NCI-H446 (cell line): ENCODE measurements at regions not wholly inside any gene's neighbourhood (a gene's known extent, or its start where the extent isn't known, plus 50 kb on each side); places are given as distances from the start of the nearest gene placed in this dataset.

Experiments used
- DNase-seq, 2 experiments: peaks; one replicate each; lab custom pipeline; 2025; lab: John Stamatoyannopoulos, UW

- DNase-seq, result no peak
These were observed 133.8 kb upstream of the CST7 start for GRCh38 chr20:24815196-24815815.

GRCh38 chr20:24815931-24816330 lies 133.1 kb upstream of the CST7 start:
- DNase-seq, result no peak

GRCh38 chr20:24816431-24816830 lies 132.6 kb upstream of the CST7 start:
- DNase-seq, result no peak

- no peak for DNase-seq
These were observed 132.2 kb upstream of the CST7 start for GRCh38 chr20:24816907-24817306.

- DNase-seq, result no peak
These were observed 131.7 kb upstream of the CST7 start for GRCh38 chr20:24817351-24817750.

DNA sequence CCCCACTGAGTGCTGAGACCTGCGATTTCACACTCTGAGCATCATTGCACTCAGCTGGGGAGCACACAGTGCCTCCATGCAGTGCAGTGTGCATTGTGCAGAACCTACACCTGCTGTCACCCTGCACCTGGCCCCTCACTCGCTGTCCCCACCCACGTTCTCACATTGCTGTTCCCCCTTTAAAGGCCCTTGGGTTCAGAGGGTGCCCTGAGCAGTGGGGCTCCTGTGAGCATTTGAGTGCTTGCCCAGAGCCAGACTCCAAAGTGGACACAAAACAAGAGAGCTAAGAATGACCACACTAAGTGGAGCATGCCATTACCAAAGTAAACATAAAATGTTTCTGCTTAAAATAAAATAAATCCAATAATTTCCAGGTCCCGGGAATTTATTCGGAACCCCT lies 131.0 kb upstream of the CST7 start:
- DNase-seq, result no peak

DNA sequence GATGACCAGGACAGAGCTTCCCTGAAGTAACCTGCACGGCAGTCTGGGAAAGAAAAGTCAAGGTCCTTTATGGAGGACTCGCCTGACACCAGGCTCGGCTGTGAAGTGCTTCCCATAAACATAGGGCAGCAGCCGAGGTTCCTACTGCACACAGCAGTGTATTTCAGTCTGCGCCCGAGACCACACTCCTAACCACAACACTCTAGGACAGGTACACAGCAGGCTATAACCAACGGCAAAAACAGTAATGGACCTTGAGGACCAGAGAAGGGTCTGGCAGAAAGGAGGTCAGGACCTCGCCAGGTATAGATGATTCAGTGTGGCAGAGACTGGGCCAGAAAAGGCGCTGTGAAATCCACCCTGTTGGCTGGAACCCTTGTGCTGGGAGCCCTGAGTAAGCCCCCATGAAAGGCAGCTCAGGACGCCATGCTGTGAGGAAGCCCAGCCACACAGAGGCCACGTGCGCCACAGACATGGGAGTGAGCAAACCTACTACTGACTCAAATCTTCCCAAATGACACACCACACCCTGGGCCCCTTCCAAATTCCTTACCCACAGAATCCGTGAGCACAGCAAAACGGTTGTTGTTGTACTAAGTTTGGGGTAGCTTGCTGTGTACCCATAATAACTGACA lies 129.6 kb upstream of the CST7 start:
- DNase-seq, result no peak

- DNase-seq, result no peak
These were observed 128.7 kb upstream of the CST7 start for GRCh38 chr20:24820345-24820744.

DNA sequence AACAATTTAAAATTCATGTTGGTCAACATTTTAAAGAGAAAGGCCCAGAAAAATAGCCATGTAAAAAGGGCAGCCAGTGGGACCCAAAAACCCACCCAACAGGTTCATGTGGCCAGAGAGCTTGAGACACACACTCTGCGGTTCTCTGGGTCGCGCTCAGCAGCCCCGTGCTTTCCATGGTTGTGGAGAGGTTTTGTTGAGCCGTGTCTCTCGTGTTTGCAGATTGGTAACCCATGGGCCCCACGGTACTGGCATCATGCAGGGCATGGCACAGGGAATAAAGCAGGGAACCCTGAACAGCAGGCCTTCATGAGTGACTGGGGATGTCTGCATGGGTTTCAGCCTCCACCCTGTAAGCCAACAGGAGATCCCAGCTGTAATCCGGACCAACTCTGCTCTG lies 127.7 kb upstream of the CST7 start:
- DNase-seq, result no peak

DNA sequence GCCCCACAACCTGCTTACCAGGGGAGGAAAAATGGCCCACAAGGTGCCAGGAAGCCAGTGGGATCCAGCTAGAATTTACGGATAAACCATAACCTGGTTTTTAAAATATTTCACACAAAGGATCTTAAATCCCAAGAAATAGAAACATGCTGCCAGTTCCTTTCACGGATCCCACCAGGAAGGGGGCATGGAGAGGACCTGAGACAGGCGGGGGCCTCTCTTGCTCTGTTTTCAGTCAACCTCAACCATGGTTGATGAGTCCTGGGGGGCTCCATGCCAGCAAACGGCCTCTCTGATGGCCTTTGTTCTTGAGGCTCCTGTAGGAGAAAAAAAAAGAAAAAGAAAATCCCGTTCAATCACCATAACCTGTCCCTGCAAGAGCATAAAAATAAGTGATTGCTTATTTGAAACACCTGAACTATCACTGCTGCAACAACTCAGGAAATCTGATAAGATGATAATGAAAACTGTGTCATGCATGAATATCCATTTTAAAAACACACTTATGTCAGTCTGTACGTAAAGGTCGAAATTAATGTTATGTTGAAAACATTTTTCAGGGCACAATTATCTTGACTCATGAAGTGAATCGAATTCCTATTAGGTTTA lies 125.8 kb upstream of the CST7 start:
- DNase-seq, result no peak

DNA sequence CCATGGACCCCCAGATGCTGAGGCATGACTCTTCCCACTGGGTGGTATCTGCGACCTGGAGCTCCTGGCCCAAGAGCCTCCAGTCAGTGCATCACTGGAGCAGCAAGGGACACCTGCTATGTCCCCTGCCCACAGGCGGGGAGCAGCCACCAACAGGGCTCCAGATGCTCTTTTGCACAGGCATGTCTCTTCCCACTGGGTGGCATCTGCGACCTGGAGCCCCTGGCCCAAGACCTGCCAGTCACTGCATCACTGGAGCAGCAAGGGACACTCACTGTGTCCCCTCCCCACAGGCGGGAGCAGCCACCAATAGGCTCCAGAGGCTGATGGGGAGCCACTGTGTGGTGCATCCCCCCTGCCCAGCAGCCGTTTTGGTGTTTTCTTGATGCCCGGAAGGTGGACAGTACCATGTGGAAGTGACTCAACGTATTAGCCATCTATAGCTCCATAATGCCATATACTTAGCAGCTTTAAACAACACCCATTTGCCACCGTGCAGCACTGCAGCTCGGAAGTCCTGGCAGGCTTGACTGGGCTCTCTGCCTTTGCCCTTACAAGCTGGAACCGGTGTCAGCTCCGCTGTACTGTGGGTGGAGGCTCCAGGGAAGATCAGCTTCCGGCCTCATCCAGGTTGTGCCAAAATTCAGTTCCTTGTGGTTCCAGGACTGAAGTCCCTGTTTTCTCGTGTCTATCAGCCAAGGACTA lies 124.9 kb upstream of the CST7 start:
- DNase-seq, result no peak

DNA sequence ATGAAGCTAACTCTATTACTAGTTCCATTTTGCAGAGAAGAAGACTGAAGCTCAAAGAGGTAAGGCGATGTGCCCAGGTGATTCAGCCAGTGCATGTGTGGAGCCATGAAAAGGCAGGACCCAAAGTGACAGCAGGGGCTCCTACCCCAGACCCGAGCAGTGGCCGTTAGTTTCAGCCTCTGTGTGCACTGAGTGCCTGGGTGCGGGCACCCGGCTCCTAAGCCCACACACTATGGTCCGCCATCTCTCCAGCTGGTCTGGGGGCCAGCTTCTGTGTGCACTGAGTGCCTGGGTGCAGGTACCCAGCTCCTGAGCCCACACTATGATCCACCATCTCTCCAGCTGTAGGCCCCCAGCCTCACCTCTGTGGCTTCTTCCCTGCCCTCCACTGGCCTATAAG lies 123.5 kb upstream of the CST7 start:
- no peak for DNase-seq

DNA sequence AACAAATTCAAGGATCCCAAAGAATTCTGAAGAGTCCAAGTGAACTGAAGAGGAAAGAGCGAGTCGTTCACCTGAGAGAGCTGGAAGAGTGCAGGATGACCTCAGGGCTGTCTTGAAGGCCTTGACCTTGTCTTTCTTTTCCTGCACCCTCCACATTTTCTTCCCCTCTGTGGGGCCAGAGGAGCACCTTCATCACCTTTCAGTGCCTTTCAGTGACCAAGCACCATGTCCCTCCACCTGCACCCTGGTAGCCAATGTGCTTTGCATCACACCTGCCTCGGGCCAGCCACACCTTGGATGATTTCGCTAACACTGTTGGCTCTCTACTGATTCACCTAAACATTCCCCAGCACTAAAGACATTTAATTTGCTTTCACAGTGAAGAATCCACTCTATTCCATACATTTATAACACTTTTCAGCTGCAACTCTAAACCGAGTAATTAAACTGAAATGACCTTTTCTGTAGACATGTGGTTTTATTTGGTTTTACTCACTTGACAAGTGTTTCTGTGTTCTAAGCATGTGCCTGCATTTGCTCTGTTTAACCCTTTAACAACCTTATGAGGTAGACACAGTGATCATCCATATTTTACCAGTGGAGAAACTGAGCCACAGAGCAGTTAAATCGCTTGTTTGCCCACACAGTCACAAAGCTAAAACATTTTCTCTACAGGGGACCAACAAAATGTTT lies 121.3 kb upstream of the CST7 start:
- DNase-seq, result no peak

DNA sequence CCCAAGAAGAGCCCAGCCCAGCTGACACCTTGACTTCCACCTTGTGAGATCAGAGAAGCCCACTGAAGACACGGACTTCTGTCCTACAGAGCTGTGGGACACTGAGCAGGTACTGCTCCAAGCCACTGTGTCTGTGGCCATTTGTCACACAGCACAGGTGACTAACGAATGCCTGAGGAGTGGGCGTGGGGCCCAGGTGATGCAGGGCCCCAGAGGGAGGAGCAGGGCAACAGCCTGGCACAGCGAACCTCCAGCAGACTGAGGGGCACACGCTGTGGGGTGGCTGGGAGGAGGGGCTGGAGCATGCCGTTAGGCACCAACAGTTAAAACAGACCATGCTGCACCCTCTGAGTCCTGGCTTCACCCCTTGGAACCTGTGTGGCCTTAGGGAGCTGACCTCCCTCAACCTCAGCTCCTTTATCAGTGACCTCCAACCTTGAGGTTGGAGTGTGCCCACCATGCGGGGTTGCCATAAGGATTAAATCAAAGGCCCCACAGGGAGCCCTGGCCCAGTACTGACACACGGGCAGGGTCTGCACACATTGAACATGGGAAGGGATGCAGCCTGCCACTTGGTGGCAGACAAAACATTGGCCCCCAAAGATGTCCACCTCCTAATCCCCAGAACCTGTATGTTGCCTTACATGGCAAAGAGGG lies 119.9 kb upstream of the CST7 start:
- DNase-seq, result no peak

GRCh38 chr20:24829649-24830370 lies 119.3 kb upstream of the CST7 start:
- DNase-seq, result no peak

DNA sequence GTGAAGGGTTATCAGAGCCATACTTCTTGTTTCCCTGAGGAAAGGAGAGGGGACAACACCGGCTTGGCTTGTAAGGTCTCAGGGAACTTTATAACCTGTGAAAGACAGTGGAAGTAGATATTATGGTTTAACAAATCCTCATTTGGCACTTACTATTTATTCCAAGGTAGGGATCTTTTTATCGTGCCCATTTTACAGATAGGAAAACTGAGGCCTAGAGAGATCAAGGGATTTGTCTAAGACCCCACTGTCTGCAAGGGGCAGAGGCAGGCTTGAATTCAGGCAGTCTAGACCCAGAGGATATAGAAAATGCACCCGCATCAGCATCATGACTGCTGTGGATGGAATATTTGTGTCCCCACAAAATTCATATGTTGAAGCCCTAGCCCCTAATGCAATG lies 118.4 kb upstream of the CST7 start:
- no peak for DNase-seq

GRCh38 chr20:24831232-24831631 lies 117.8 kb upstream of the CST7 start:
- DNase-seq, result no peak

DNA sequence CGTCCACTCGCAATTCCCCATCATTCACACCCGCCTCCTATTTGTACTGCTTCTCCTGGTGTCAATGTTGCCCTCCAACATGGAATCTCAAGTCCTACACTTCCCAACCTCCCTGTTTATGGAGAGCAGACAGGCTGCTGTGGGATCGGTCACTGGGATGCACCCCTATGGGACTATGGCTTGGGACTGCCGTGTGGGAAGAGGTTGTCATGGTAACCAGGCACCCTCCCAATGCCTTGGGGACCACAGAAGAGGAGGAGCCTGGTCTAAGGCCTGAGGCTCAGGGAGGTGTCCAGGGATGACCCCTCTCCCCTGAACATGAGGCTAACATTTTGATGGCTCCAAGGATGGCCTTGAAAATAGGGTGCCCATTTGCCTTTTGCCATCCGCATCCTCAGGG lies 116.6 kb upstream of the CST7 start:
- DNase-seq, result no peak

GRCh38 chr20:24833592-24833991 lies 115.5 kb upstream of the CST7 start:
- DNase-seq, result no peak

- no peak for DNase-seq
These were observed 114.8 kb upstream of the CST7 start for GRCh38 chr20:24834310-24834709.

- no peak for DNase-seq
These were observed 113.9 kb upstream of the CST7 start for GRCh38 chr20:24835195-24835594.
